Karpas-422 (cell line): ENCODE measurements at regions not wholly inside any gene's neighbourhood (a gene's known extent, or its start where the extent isn't known, plus 50 kb on each side); places are given as distances from the start of the nearest gene placed in this dataset.
"Not testable (repeated sequence)": the region's sequence is repeated elsewhere in the genome, so short reads cannot be mapped to it uniquely, and the experiment has no call there.

ENCODE experiments used
- DNase-seq: peaks from one replicate; pipeline ENCODE4 v3.0.0-alpha.2; 2015
- H2AFZ ChIP-seq: fragments of 200-600 bp; sonication (generic); 2 replicates; pipeline ENCODE4 v1.6.1; 2014; ENCODE audit warnings: antibody characterized with exemption, low read length, mixed read lengths
- H3K27ac ChIP-seq: fragments of 200-600 bp; sonication (generic); 2 replicates; pipeline ENCODE4 v1.5.1; 2014; ENCODE audit warnings: mild to moderate bottlenecking, low read length, moderate library complexity
- H3K27me3 ChIP-seq: fragments of 200-600 bp; sonication (generic); 2 replicates; pipeline ENCODE4 v1.6.1; 2014; ENCODE audit warnings: low read length, mixed read lengths
- H3K36me3 ChIP-seq: fragments of 200-600 bp; sonication (generic); 2 replicates; pipeline ENCODE4 v1.6.1; 2014; ENCODE audit warnings: low read length, mixed read lengths; ENCODE audit not compliant: insufficient read depth
- H3K4me1 ChIP-seq: fragments of 200-600 bp; sonication (generic); 2 replicates; pipeline ENCODE4 v1.6.1; 2014; ENCODE audit warnings: mild to moderate bottlenecking, low read length, mixed read lengths
- H3K4me2 ChIP-seq: fragments of 200-600 bp; sonication (generic); 2 replicates; pipeline ENCODE4 v1.6.1; 2014; ENCODE audit warnings: low read length, low read depth, mild to moderate bottlenecking; ENCODE audit not compliant: poor library complexity, severe bottlenecking
- H3K4me3 ChIP-seq: fragments of 200-600 bp; sonication (generic); 2 replicates; pipeline ENCODE4 v1.5.1; 2014; ENCODE audit warnings: mild to moderate bottlenecking, antibody characterized with exemption, low read length, mixed read lengths
- H3K79me2 ChIP-seq: fragments of 200-600 bp; sonication (generic); 2 replicates; pipeline ENCODE4 v1.6.1; 2014; ENCODE audit warnings: mild to moderate bottlenecking, low read length, mixed read lengths
- H3K9ac ChIP-seq: fragments of 200-600 bp; sonication (generic); 2 replicates; pipeline ENCODE4 v1.6.0; 2014; ENCODE audit warnings: low read length
- H3K9me2 ChIP-seq: fragments of 200-600 bp; sonication (generic), shearing (Covaris generic); replicated peaks from 2 replicates; pipeline ENCODE4 v1.6.0; 2014; ENCODE audit warnings: mild to moderate bottlenecking, low read length, moderate library complexity; ENCODE audit not compliant: insufficient read depth
- H3K9me3 ChIP-seq: fragments of 300-700, 200-600 bp; sonication (generic); 2 replicates; pipeline ENCODE4 v1.6.1; 2014; ENCODE audit warnings: low read length, mixed read lengths
- H4K20me1 ChIP-seq: fragments of 200-600 bp; sonication (generic); 2 replicates; pipeline ENCODE4 v1.6.1; 2014; ENCODE audit warnings: mild to moderate bottlenecking, antibody characterized with exemption, low read length, low read depth; ENCODE audit not compliant: insufficient read depth

DNA sequence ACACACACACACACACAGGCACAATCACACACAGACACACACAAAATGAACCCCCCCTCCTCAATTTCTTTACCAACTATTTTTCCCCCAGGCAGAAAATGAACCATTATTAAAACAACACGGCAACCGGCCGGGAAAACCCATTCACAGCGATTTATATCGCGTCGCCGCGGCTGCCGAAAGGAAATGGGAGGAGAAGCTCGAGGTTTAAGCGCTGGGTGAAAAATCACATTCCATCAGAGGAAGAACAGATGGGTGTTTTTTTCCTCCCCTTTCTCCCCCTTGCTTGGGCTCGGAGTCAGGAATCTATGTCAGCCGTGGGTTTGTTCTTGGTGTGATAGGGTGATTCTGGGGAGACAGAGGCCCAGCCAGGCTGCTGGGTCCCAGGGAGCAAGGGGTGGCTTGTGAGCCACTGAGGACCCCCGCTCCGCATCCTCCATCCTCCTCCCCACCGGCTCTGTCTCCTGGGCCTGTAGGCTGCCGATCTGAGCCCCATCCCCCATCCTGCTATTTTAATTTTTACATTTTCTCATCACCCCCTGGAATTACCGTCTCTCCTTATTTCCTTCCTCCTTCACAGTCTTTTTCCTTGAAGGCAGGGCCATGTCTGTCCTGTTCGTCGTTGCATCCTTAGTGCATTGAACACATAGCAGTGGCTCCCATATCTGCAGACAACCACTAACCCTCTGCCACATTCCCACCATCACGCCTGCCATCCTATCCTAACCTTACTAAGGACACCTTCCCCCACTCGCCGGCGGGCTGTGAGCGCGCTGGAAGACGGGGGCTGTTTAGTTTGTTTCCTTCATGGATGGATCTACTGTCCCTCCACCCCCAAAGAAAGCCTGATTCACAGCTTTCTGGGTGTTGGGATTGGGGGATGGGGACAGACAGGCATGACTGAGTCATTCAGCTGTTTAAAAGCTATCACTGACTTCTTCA is 137.7 kb downstream of the CRLF3 start:
- not testable (repeated sequence) for H3K79me2 ChIP-seq, H2AFZ ChIP-seq

DNA sequence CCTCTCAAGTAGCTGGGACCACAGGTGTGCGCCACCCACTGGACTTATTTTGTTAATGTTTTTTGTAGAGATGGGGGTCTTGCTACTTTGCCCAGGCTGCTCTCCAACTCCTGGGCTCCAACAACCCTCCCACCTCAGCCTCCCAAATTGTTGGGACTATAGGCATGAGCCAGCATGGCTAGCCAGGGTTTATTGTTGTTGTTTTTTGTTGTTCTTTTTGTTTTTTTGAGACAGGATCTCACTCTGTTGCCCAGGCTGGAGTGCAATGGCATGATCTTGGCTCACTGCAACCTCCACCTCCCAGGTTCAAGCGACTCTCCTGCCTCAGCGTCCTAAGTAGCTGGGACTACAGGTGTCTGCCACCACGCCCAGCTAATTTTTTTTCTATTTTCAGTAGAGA is 142.2 kb downstream of the CRLF3 start:
- not testable (repeated sequence) for H3K4me1 ChIP-seq, H3K36me3 ChIP-seq, H3K27me3 ChIP-seq, H2AFZ ChIP-seq, H3K9me3 ChIP-seq, H3K4me2 ChIP-seq, H3K27ac ChIP-seq, DNase-seq, H3K9me2 ChIP-seq, H4K20me1 ChIP-seq, H3K4me3 ChIP-seq, H3K79me2 ChIP-seq, H3K9ac ChIP-seq

More for the DNA sequence above, 137.7 kb downstream of the CRLF3 start:
- not testable (repeated sequence) for H3K9me3 ChIP-seq, H3K9ac ChIP-seq, H3K4me3 ChIP-seq, H3K9me2 ChIP-seq, H3K27me3 ChIP-seq, H3K4me2 ChIP-seq, DNase-seq, H4K20me1 ChIP-seq, H3K27ac ChIP-seq, H3K36me3 ChIP-seq, H3K4me1 ChIP-seq

DNA sequence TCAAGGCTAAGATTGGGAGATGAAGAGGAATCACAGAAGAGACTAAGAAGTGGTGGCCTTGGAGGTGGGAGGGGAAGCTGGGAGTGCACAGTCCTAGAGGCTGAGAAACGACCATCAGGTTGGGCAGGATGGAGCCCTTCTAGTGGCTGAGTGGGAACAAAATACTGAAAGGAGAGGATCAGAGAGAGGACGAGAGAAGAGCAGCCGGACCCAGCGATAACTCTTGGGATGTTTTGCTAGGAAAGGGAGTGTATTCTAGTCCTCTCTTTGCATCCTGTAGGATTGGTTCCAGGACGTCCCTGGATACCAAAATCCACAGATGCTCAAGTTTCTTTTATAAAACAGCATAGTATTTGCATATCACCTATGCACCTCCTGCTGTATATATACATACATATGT is 143.8 kb downstream of the CRLF3 start:
- H3K9me3 ChIP-seq, H3K79me2 ChIP-seq, H4K20me1 ChIP-seq, DNase-seq, H2AFZ ChIP-seq, H3K27me3 ChIP-seq, H3K27ac ChIP-seq, H3K9me2 ChIP-seq, H3K9ac ChIP-seq, H3K36me3 ChIP-seq, H3K4me1 ChIP-seq, H3K4me3 ChIP-seq, H3K4me2 ChIP-seq: not testable (repeated sequence)

DNA sequence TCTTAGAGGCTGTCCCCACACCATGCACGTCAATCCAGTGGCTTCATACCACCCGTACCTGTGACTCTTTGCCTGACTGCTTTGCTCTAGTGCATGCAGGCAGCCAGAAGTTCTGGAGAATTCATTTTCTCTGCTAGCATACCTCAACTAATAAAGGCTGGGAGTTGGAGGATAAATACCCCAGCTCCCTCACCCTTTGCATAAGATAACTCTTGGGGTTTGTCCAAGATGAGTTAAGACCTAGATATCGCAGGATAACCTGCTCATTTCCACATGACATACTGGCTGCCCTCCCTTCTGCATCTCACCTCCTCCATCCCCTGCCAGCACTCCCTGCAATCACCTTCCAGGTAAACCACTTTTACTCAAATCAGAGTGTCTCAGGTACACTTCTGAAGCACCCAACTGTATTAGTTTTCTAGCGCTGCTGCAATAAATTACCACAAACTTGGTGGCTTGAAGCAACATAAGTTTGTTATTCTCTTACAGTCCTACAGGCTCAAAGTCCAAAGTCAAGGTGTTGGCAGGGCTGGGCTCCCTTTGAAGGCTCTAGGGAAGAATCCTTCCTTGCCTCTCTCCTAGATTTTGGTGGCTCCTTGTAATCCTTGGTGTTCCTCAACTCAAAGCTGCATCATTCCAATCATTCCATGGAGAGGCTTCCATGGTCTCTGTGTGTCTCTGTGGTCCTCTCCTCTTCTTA is 146.8 kb downstream of the CRLF3 start:
- no peaks in the 10 kb centered on the region for H3K9me3 ChIP-seq
- no peak overlapping the region for H3K4me2 ChIP-seq
- DNase-seq, result no peak
- no peak overlapping the region for H3K9ac ChIP-seq
- no peak overlapping the region for H3K4me3 ChIP-seq
- no peaks in the 10 kb centered on the region for H3K9me2 ChIP-seq
- no peaks in the 10 kb centered on the region for H3K27me3 ChIP-seq
- no peaks in the 10 kb centered on the region for H3K4me1 ChIP-seq
- H3K79me2 ChIP-seq, result no peaks in the 10 kb centered on the region
- no peak overlapping the region for H2AFZ ChIP-seq
- H4K20me1 ChIP-seq, result no peaks in the 10 kb centered on the region
- H3K36me3 ChIP-seq, result no peaks in the 10 kb centered on the region
- no peak overlapping the region for H3K27ac ChIP-seq

DNA sequence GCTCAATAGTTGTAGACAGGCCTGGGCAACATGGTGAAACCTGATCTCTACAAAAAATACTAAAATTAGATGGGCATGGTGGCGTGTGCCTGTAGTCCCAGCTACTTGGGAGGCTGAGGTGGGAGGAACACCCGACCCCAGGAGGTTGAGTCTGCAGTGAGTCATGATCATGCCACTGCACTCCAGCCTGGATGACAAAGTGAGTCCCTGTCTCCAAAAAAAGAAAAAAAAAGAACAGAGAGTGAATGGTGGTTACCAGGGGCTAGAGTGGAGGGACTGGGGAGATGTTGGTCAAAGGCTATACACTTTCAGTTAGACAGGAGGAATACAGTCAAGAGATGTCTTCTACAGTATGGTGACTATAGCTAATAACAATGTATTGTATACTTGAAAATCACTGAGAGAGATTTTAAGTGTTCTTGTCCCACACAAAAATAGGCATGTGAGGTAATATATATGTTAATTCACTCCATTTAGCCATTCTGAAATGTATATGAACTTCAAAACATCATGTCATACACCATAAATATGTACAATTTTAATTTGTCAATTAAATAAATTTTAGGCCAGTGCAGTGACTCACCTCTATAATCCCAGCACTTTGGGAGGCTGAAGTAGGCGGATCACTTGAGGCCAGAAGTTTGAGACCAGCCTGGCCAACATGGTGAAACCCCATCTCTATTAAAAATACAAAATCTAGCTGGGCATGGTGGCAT is 148.6 kb downstream of the CRLF3 start:
- not testable (repeated sequence) for H4K20me1 ChIP-seq, H3K9ac ChIP-seq, H3K4me1 ChIP-seq, H3K27ac ChIP-seq, H3K4me3 ChIP-seq, H3K36me3 ChIP-seq, H3K4me2 ChIP-seq, H3K9me3 ChIP-seq, H3K9me2 ChIP-seq, H3K79me2 ChIP-seq, DNase-seq, H2AFZ ChIP-seq, H3K27me3 ChIP-seq

DNA sequence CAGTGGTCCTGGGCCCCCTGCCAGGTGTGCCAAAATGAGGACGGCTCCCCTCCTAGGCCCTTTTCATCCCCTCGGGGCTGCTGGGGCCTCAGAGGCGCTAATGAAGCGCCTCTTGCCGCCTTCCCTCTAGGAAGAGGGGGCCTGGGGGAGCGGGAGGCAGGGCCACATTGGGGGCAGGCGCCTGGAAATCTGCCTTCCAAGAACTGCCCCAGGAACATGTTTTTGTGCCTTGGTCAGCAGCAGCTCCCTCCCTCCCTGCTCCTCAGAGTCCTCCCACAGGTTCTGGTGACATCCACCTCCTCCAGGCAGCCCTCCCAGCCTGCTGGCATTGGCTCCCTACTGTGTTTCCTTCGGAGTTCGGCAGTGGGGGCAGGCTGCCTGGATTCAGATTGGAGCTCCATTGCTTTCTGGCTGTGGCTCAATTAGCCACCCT is 155.3 kb downstream of the CRLF3 start:
- H3K79me2 ChIP-seq, H3K27me3 ChIP-seq, H3K27ac ChIP-seq, H3K4me2 ChIP-seq, H3K4me1 ChIP-seq, H2AFZ ChIP-seq, H3K9me2 ChIP-seq, H3K9ac ChIP-seq, H3K4me3 ChIP-seq, H4K20me1 ChIP-seq, H3K36me3 ChIP-seq, H3K9me3 ChIP-seq, DNase-seq: not testable (repeated sequence)

DNA sequence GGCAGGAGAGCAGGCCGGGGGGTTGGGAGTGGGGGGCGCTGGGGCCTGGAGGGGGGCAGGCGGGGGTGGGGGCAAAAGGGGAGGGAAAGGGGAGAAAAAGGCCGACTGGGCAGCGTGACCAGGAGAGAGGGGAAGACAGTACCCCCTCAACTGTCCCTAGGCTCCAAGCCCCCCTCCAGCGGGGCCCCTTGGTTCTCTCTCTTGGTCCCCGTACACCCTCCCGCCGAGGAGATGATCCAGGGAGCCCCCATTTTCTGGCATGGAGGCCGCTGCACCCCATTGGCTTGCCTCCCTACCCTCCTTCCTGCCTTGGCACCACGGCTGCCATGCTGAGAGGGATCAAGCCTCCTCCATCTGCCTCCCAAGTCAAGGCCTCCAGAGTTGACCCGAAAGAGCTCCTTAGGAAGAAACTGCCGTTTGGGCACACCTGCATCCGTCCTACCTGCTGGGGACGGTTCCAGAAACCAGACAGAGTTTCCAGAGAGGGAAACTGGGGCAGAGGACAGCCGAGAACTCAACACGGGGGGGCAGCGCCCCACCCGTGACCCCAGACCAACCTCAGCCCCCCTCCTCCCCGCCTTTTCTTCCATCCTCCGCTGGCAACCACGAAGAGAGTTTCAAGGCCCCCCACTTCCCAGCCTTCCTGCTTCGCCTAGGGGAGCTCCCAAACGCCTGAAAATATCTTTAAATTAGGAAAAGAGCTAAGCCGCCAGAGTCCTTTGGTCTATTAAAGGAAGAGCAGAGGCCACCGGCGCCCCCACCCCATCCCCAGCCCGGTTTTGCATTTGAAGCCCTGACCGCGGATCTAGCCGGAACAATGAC is 155.9 kb downstream of the CRLF3 start:
- H3K4me1 ChIP-seq, H3K9me3 ChIP-seq, H4K20me1 ChIP-seq, H3K4me2 ChIP-seq, H3K27me3 ChIP-seq, H2AFZ ChIP-seq, H3K9ac ChIP-seq, H3K79me2 ChIP-seq, H3K36me3 ChIP-seq, H3K27ac ChIP-seq, H3K9me2 ChIP-seq, DNase-seq, H3K4me3 ChIP-seq: not testable (repeated sequence)
